IMR-90 (cell line): ENCODE measurements at regions not wholly inside any gene's neighbourhood (a gene's known extent, or its start where the extent isn't known, plus 50 kb on each side); places are given as distances from the start of the nearest gene placed in this dataset.

Source experiments
- ATAC-seq: fragments of 200-7000 bp; cut with Tn5 transposase; 2 replicates; pipeline ENCODE4 v1.9.1; 2020; ENCODE audit warnings: low read depth, mild to moderate bottlenecking, moderate library complexity
- BruUV-seq: library from RNA; stranded (reverse); fragments of 400-500 nt; replicated peaks from 2 replicates; lab custom pipeline; 2021; lab: Mats Ljungman, UMichigan
- CTCF ChIA-PET: fragments of 300-600 bp; formaldehyde crosslinking; extraction: SDS; loops from one replicate; lab custom pipeline; 2021; ENCODE audit warnings: antibody characterized with exemption; lab: Yijun Ruan, JAX
- POLR2A ChIA-PET: fragments of 300-600 bp; sonication (Branson Sonifier 250); formaldehyde crosslinking; loops from one replicate; lab custom pipeline; 2022; ENCODE audit warnings: antibody characterized with exemption; ENCODE audit not compliant: unreplicated experiment; lab: Charles Lee
- DNase-seq: peaks from one replicate; pipeline ENCODE4 v3.0.0; 2013
- H2AFZ ChIP-seq: replicated peaks from 2 replicates; pipeline ENCODE3; 2013; ENCODE audit warnings: low read length, mild to moderate bottlenecking; ENCODE audit not compliant: poor library complexity
- H2AK5ac ChIP-seq: 2 replicates; pipeline ENCODE4 v1.6.1; 2013; ENCODE audit warnings: low read depth, low read length, inconsistent platforms
- H2AK9ac ChIP-seq: replicated peaks from 2 replicates; pipeline ENCODE3; 2013; ENCODE audit warnings: mild to moderate bottlenecking, low read depth, low read length, moderate library complexity; ENCODE audit not compliant: poor library complexity
- H2BK120ac ChIP-seq: 2 replicates; pipeline ENCODE4 v1.6.1; 2013; ENCODE audit warnings: low read depth, low read length, inconsistent platforms
- H2BK15ac ChIP-seq: 3 replicates; pipeline ENCODE4 v1.6.1; 2013; ENCODE audit warnings: low read depth, low read length, inconsistent platforms
- H2BK20ac ChIP-seq: 2 replicates; pipeline ENCODE4 v1.6.1; 2013; ENCODE audit warnings: low read depth, mild to moderate bottlenecking, inconsistent platforms, low read length, moderate library complexity
- H2BK5ac ChIP-seq: 2 replicates; pipeline ENCODE4 v1.6.1; 2013; ENCODE audit warnings: mild to moderate bottlenecking, low read depth, low read length, inconsistent platforms; ENCODE audit not compliant: poor library complexity, severe bottlenecking
- H3K14ac ChIP-seq: replicated peaks from 2 replicates; pipeline ENCODE4 v1.6.1; 2013; ENCODE audit warnings: low read depth, low read length, inconsistent platforms
- H3K18ac ChIP-seq: 2 replicates; pipeline ENCODE4 v1.6.1; 2013; ENCODE audit warnings: low read depth, low read length, control low read depth
- H3K23ac ChIP-seq: 2 replicates; pipeline ENCODE4 v1.6.1; 2013; ENCODE audit warnings: low read depth, low read length, inconsistent platforms
- H3K27ac ChIP-seq: 2 replicates; pipeline ENCODE4 v1.5.1; 2013; ENCODE audit warnings: mild to moderate bottlenecking, control low read depth, low read length; ENCODE audit not compliant: insufficient read depth
- H3K27me3 ChIP-seq: 2 replicates; pipeline ENCODE4 v1.6.1; 2013; ENCODE audit warnings: low read length; ENCODE audit not compliant: control insufficient read depth, insufficient read depth
- H3K36me3 ChIP-seq: 2 replicates; pipeline ENCODE4 v1.6.1; 2013; ENCODE audit warnings: low read length, mixed read lengths; ENCODE audit not compliant: control insufficient read depth, insufficient read depth
- H3K4ac ChIP-seq: 2 replicates; pipeline ENCODE4 v1.6.1; 2013; ENCODE audit warnings: low read depth, low read length, inconsistent platforms
- H3K4me1 ChIP-seq: 2 replicates; pipeline ENCODE4 v1.6.1; 2013; ENCODE audit warnings: low read length, mixed read lengths; ENCODE audit not compliant: control insufficient read depth, insufficient read depth
- H3K4me2 ChIP-seq: 2 replicates; pipeline ENCODE4 v1.6.1; 2013; ENCODE audit warnings: low read depth, mild to moderate bottlenecking, control low read depth, low read length, moderate library complexity
- H3K4me3 ChIP-seq: 2 replicates; pipeline ENCODE4 v1.5.1; 2013; ENCODE audit warnings: low read depth, mild to moderate bottlenecking, control low read depth, low read length, moderate library complexity; ENCODE audit not compliant: insufficient read depth
- H3K56ac ChIP-seq: 2 replicates; pipeline ENCODE4 v1.6.1; 2013; ENCODE audit warnings: low read length, inconsistent platforms; ENCODE audit not compliant: insufficient read depth; ENCODE audit errors: extremely low read depth
- H3K79me1 ChIP-seq, 2 experiments: 2 replicates each; pipeline ENCODE4 v1.6.1; 2013; ENCODE audit warnings: low read length in 2 of 2, inconsistent platforms in 1 of 2, low read depth in 1 of 2
- H3K9ac ChIP-seq: 2 replicates; pipeline ENCODE4 v1.6.1; 2013; ENCODE audit warnings: low read depth, low read length, control low read depth
- H3K9me1 ChIP-seq: 2 replicates; pipeline ENCODE4 v1.6.1; 2013; ENCODE audit warnings: low read length, inconsistent platforms; ENCODE audit not compliant: insufficient read depth
- H3K9me3 ChIP-seq: 2 replicates; pipeline ENCODE4 v1.6.1; 2013; ENCODE audit warnings: low read length; ENCODE audit not compliant: control insufficient read depth, insufficient read depth
- H4K20me1 ChIP-seq: 2 replicates; pipeline ENCODE4 v1.6.1; 2013; ENCODE audit warnings: low read length, inconsistent platforms; ENCODE audit not compliant: insufficient read depth
- H4K5ac ChIP-seq: 2 replicates; pipeline ENCODE4 v1.6.1; 2013; ENCODE audit warnings: mild to moderate bottlenecking, low read depth, low read length, control low read depth
- H4K8ac ChIP-seq, 2 experiments: 2 replicates each; pipeline ENCODE4 v1.6.1; 2013; ENCODE audit warnings: low read depth in 2 of 2, low read length in 2 of 2, control low read depth in 1 of 2, inconsistent platforms in 1 of 2
- H4K91ac ChIP-seq: 2 replicates; pipeline ENCODE4 v1.6.1; 2013; ENCODE audit warnings: low read depth, low read length, inconsistent platforms; ENCODE audit not compliant: insufficient read depth
- BHLHE40 ChIP-seq: fragments of 150-350 bp; IDR thresholded peaks from 2 replicates; pipeline ENCODE4 v1.6.1; 2016; ENCODE audit warnings: mild to moderate bottlenecking, low read depth, low read length
- CEBPB ChIP-seq: IDR thresholded peaks from 2 replicates; pipeline ENCODE4 v1.6.1; 2012; ENCODE audit warnings: low read depth, low read length, improper control_type of control experiment
- CHD1 ChIP-seq: IDR thresholded peaks from 2 replicates; pipeline ENCODE4 v1.6.1; 2012; ENCODE audit warnings: low read depth, low read length, improper control_type of control experiment
- FOS ChIP-seq: fragments of 150-350 bp; IDR thresholded peaks from 2 replicates; pipeline ENCODE4 v1.6.1; 2016; ENCODE audit warnings: low read depth, low read length
- MXI1 ChIP-seq: IDR thresholded peaks from 2 replicates; pipeline ENCODE4 v1.6.1; 2012; ENCODE audit warnings: low read depth, mild to moderate bottlenecking, low read length, moderate library complexity, borderline replicate concordance
- POLR2A ChIP-seq: IDR thresholded peaks from 2 replicates; pipeline ENCODE4 v1.6.1; 2012; ENCODE audit warnings: mild to moderate bottlenecking, low read depth, low read length
- RAD21 ChIP-seq: IDR thresholded peaks from 2 replicates; pipeline ENCODE4 v1.6.1; 2012; ENCODE audit warnings: low read length, improper control_type of control experiment
- RCOR1 ChIP-seq: IDR thresholded peaks from 2 replicates; pipeline ENCODE4 v1.6.1; 2012; ENCODE audit warnings: mild to moderate bottlenecking, low read length, improper control_type of control experiment; ENCODE audit not compliant: insufficient replicate concordance
- whole genome bisulfite sequencing, 2 experiments: methylation state at CpG; one replicate each; pipeline versions ENCODE4 v1.1.5 to v1.1.7; 2013; ENCODE audit warnings: missing lambda C conversion rate in 2 of 2; ENCODE audit not compliant: insufficient read length in 1 of 2; ENCODE audit errors: extremely low coverage in 2 of 2; 5-methylcytosine and 5-hydroxymethylcytosine counted together
- dilution Hi-C: fragments of 300-500 bp; cut with HindIII; formaldehyde crosslinking; loops from one replicate; pipeline ENCODE4 v1.14.3; 2018; ENCODE audit warnings: low sequenced_read_pairs; ENCODE audit not compliant: unreplicated experiment
- in situ Hi-C: fragments of 300-500 bp; cut with MboI; formaldehyde crosslinking; loops from 3 replicates; pipeline ENCODE4 v1.14.3; 2019; ENCODE audit warnings: low sequenced_read_pairs, inconsistent platforms, mixed read lengths
- intact Hi-C: fragments of 100-400 bp; cut with micrococcal nuclease; formaldehyde crosslinking; loops from 2 replicates; pipeline ENCODE4 v1.10.0; 2022
- TF ChIP-seq, protein P1 (sequence below): fragments of 150-350 bp; IDR thresholded peaks from 2 replicates; pipeline ENCODE4 v1.6.1; 2016; ENCODE audit warnings: low read depth, mild to moderate bottlenecking, low read length, moderate library complexity, borderline replicate concordance

- H3K4me2 ChIP-seq: no peak overlapping the region
- no peak overlapping the region for H4K5ac ChIP-seq
- no peak for ATAC-seq
- H3K23ac ChIP-seq: no peak overlapping the region
- no peak overlapping the region for H4K91ac ChIP-seq
- no peak overlapping the region for H3K27ac ChIP-seq
- WGBS, 2 experiments: no CpG with 5 or more reads among the region's 3 CpGs
- no peak overlapping the region for H2BK20ac ChIP-seq
- intact Hi-C loops (no loop called here), in situ Hi-C loops (no loop called here), dilution Hi-C loops (no loop called here)
- no peak overlapping the region for H3K9ac ChIP-seq
- CTCF ChIA-PET: no interaction called here
- no peaks in the 10 kb centered on the region for H3K79me1 ChIP-seq
- H3K36me3 ChIP-seq: no peaks in the 10 kb centered on the region
- POLR2A ChIA-PET: no interaction called here
- TF ChIP-seq RAD21 (no peak), FOS (no peak), CEBPB (no peak), MXI1 (no peak), RCOR1 (no peak), BHLHE40 (no peak), POLR2A (no peak), CHD1 (no peak)
- TF ChIP-seq, protein P1, sequence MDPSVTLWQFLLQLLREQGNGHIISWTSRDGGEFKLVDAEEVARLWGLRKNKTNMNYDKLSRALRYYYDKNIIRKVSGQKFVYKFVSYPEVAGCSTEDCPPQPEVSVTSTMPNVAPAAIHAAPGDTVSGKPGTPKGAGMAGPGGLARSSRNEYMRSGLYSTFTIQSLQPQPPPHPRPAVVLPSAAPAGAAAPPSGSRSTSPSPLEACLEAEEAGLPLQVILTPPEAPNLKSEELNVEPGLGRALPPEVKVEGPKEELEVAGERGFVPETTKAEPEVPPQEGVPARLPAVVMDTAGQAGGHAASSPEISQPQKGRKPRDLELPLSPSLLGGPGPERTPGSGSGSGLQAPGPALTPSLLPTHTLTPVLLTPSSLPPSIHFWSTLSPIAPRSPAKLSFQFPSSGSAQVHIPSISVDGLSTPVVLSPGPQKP: no peak
- H2AFZ ChIP-seq: no peak overlapping the region
- no peak overlapping the region for H2AK5ac ChIP-seq
- H3K56ac ChIP-seq: no peak overlapping the region
- H2AK9ac ChIP-seq: no peak overlapping the region
- no peak overlapping the region for H3K4me3 ChIP-seq
- H3K9me1 ChIP-seq: no peaks in the 10 kb centered on the region
- H3K27me3 ChIP-seq: no peaks in the 10 kb centered on the region
- no peak overlapping the region for H3K18ac ChIP-seq
- no peaks in the 10 kb centered on the region for H4K20me1 ChIP-seq
- no peak overlapping the region for H3K14ac ChIP-seq
- BruUV-seq: no TSS peak
- H3K4ac ChIP-seq: no peak overlapping the region
- no peak for DNase-seq
- no peaks in the 10 kb centered on the region for H3K4me1 ChIP-seq
- H2BK120ac ChIP-seq: no peak overlapping the region
- no peak overlapping the region for H2BK15ac ChIP-seq
- H2BK5ac ChIP-seq: no peak overlapping the region
- no peak overlapping the region for H4K8ac ChIP-seq
- H3K9me3 ChIP-seq: no peaks in the 10 kb centered on the region
Measured at GRCh38 chr11:37552284-37552683, 954.2 kb upstream of the RAG2 start.
